DND-41 (cell line): ENCODE measurements at regions not wholly inside any gene's neighbourhood (a gene's known extent, or its start where the extent isn't known, plus 50 kb on each side); places are given as distances from the start of the nearest gene placed in this dataset.

ENCODE experiments used
- EZH2 ChIP-seq: IDR thresholded peaks from 3 replicates; pipeline ENCODE4 v1.6.1; 2012; ENCODE audit warnings: borderline replicate concordance, low read depth, mild to moderate bottlenecking, moderate library complexity, low read length, inconsistent platforms; ENCODE audit not compliant: severe bottlenecking
- TF ChIP-seq, protein P1 (sequence below): IDR thresholded peaks from 2 replicates; pipeline ENCODE4 v1.5.1; 2012; ENCODE audit warnings: borderline replicate concordance, low read length, moderate library complexity, mild to moderate bottlenecking; ENCODE audit not compliant: poor library complexity, severe bottlenecking; ENCODE audit errors: extremely low read depth

DNA sequence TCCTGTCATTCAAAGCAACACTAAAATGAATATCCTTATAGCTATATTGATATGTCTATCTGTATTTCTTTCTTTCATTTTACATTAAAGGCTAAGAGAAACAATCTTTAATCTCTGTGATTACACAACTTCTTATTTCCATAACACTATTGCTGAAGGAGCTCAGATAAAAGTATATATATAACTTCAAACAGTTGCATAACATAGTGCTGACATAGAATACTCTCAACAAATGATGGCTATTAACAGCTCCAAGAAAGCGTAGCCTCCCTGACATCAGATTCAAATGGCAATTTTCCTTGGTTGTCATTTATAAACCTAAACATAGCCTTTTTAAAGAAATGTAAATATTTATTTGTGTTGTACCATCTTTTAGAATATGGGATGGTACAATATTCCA, 116.6 kb upstream of the PTPRG start:
- TF ChIP-seq, protein P1, sequence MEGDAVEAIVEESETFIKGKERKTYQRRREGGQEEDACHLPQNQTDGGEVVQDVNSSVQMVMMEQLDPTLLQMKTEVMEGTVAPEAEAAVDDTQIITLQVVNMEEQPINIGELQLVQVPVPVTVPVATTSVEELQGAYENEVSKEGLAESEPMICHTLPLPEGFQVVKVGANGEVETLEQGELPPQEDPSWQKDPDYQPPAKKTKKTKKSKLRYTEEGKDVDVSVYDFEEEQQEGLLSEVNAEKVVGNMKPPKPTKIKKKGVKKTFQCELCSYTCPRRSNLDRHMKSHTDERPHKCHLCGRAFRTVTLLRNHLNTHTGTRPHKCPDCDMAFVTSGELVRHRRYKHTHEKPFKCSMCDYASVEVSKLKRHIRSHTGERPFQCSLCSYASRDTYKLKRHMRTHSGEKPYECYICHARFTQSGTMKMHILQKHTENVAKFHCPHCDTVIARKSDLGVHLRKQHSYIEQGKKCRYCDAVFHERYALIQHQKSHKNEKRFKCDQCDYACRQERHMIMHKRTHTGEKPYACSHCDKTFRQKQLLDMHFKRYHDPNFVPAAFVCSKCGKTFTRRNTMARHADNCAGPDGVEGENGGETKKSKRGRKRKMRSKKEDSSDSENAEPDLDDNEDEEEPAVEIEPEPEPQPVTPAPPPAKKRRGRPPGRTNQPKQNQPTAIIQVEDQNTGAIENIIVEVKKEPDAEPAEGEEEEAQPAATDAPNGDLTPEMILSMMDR, result no peak
- no peak for TF ChIP-seq EZH2
